ENCODE measurements at regions not wholly inside any gene's neighbourhood (a gene's known extent, or its start where the extent isn't known, plus 50 kb on each side); places are given as distances from the start of the nearest gene placed in this dataset.

GRCh38 chr9:74415995-74416394 is 81.1 kb upstream of the RORB start:
- TF ChIP-seq EZH2 (IDR thresholded peaks at IDR 0.05; ENCODE audit: borderline replicate concordance, low read depth, low read length, severe bottlenecking) (no peak), CTCF (IDR thresholded peaks at IDR 0.05; ENCODE audit: borderline replicate concordance, extremely low read depth, low read length, poor library complexity, severe bottlenecking) (no peak)
